22Rv1 (cell line): ENCODE measurements at regions not wholly inside any gene's neighbourhood (a gene's known extent, or its start where the extent isn't known, plus 50 kb on each side); places are given as distances from the start of the nearest gene placed in this dataset.

Experiments used
- H3K27ac ChIP-seq: fragments of 450-650 bp; 2 replicates; pipeline ENCODE4 v1.5.1; 2017
- CTCF ChIP-seq: fragments of 450-650 bp; IDR thresholded peaks from 2 replicates; pipeline ENCODE4 v1.5.1; 2017; ENCODE audit warnings: mild to moderate bottlenecking
- ZFX ChIP-seq: fragments of 450-650 bp; IDR thresholded peaks from 2 replicates; pipeline ENCODE4 v1.6.1; 2017; ENCODE audit warnings: antibody characterized with exemption, borderline replicate concordance

DNA sequence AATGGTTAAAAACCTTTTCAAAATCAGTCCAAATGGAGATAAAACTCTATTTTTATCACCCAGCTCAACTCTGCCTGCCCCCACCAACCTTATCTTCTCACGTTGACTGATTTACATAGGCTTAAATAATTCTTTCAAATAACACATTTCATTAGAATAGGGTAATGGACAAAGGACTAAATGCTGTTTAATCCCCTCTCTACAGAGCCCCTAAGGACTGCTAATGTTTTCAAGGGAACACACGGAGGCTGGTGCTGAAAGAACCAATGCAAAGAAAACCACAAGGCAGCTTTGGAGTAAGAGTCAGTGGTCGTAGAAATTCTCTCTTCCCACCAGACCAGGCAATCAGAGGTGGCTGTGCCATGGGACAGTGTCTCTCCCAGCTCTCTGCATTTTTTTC lies 445.7 kb upstream of the MAF start:
- no peak overlapping the region for H3K27ac ChIP-seq
- TF ChIP-seq CTCF: no peak

- H3K27ac ChIP-seq: no peak overlapping the region
- TF ChIP-seq CTCF (no peak), ZFX (no peak)
These were observed 445.3 kb upstream of the MAF start for GRCh38 chr16:80045861-80046260.

DNA sequence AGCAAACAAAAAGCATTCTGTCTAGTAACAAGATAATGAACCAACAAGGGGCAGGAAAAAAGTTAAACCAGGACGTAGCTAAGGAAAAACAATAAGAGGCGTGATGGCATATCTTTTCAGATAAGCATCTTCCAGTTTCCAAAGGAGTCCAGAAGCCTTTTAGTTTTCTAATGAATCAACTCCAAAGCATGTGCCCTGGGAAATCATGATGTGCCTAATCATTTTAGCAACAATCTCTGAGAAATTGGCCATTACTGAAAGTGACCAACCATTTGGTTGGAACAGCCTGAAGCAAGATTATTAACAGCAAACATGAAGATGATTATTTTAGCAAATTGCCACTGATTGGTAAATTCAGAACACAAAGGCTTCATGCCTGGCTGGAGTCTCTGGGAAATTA lies 440.9 kb upstream of the MAF start:
- no peak overlapping the region for H3K27ac ChIP-seq
- TF ChIP-seq ZFX (no peak), CTCF (no peak)

DNA sequence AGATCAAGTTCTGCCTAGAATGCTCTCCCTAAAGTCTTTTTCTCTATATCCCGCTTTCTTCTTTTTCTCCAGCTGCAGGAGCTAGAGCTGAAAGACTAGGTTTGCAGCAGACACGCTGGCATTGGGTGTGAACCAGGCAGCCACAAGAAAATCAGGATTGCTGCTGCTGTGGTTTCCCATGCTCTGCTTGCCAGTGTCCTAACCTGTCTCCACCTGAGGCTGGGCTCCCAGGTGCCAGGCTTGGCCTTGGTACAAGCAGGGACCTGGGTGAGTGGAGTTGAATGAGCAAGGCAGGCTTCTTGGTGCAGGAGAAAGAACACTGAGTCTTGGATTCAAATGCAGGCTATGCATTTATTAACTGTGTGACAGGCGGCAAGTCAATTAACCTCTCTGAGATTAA lies 440.3 kb upstream of the MAF start:
- TF ChIP-seq ZFX (no peak), CTCF (no peak)
- no peak overlapping the region for H3K27ac ChIP-seq

DNA sequence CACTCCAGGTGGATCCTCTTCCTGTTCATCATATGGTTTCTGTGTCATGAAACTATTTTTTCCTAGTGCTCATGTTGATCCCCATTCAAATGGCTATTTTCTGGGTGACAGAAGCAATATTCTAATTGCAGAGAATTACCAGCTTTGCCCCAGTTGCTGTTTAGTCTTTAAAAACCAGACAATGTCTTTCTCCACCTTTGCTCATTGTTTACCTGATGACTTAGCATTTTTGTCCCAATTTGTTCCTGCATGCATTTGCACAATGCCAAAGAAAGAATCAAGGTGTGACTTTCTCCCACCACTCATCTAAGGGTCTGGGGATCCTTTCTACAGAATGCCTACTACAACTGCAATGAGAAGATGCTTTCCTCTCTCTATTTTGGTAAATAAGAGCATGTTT lies 439.9 kb upstream of the MAF start:
- no peak overlapping the region for H3K27ac ChIP-seq
- TF ChIP-seq ZFX (no peak), CTCF (no peak)

GRCh38 chr16:80039777-80040176 lies 439.2 kb upstream of the MAF start:
- no peak overlapping the region for H3K27ac ChIP-seq
- TF ChIP-seq CTCF (no peak), ZFX (no peak)

DNA sequence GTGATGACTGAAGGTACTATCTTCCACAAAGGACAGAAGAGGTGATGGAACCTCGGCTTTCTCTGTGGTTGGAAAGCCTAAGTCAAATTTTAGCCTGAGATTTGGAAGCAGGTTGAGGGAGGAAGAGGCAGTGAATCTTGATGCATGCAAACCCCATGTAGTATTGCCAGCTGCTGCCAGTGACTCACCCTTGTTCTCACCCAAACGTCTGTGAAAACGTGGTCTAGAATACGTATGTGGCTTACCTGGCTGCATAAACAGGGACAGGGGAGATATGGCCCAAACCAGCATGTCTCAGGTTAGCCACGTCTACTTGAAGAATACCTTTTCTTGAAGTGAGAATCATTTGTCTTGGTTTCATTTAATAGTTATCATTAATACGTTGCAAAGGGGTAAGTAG lies 438.0 kb upstream of the MAF start:
- TF ChIP-seq ZFX (no peak), CTCF (no peak)

More for the DNA sequence above, 438.0 kb upstream of the MAF start:
- H3K27ac ChIP-seq: no peak overlapping the region
